H1 (cell line): ENCODE measurements at regions not wholly inside any gene's neighbourhood (a gene's known extent, or its start where the extent isn't known, plus 50 kb on each side); places are given as distances from the start of the nearest gene placed in this dataset.

ENCODE experiments used
- CHD2 ChIP-seq: IDR thresholded peaks from 2 replicates; pipeline ENCODE4 v1.6.1; 2012; ENCODE audit warnings: low read length, improper control_type of control experiment
- JUND ChIP-seq: IDR thresholded peaks from 2 replicates; pipeline ENCODE4 v1.6.1; 2011; ENCODE audit warnings: mild to moderate bottlenecking, improper control_type of control experiment, low read length
- KDM5A ChIP-seq: fragments of 200-600 bp; IDR thresholded peaks from 2 replicates; pipeline ENCODE4 v1.7.1; 2012; ENCODE audit warnings: mild to moderate bottlenecking, low read length, inconsistent platforms, mixed read lengths
- PHF8 ChIP-seq: fragments of 200-600 bp; sonication (generic); conservative IDR thresholded peaks from 2 replicates; pipeline ENCODE4 v1.7.1; 2012; ENCODE audit warnings: low read depth, mild to moderate bottlenecking, inconsistent platforms, low read length, moderate library complexity
- POLR2A ChIP-seq, 2 experiments: IDR thresholded peaks; 1 replicate in 1 of 2; 2 replicates in 1 of 2; pipeline ENCODE4 v1.6.1; 2011; ENCODE audit warnings: low read depth in 2 of 2, low read length in 2 of 2, mild to moderate bottlenecking in 2 of 2; ENCODE audit errors: control extremely low read depth in 1 of 2
- SIN3A ChIP-seq, 2 experiments: IDR thresholded peaks in 1 of 2; conservative IDR thresholded peaks in 1 of 2; 2 replicates each; pipeline ENCODE4 v1.6.1; 2011 to 2012; ENCODE audit warnings: low read length in 2 of 2, improper control_type of control experiment in 1 of 2, low read depth in 1 of 2, mild to moderate bottlenecking in 1 of 2
- SUZ12 ChIP-seq: fragments of 200-600 bp; sonication (generic); IDR thresholded peaks from 2 replicates; pipeline ENCODE4 v1.6.1; 2012; ENCODE audit warnings: mild to moderate bottlenecking, inconsistent platforms, low read length, moderate library complexity, mixed read lengths
- TF ChIP-seq, protein P1 (sequence below), 3 experiments: IDR thresholded peaks; 1 replicate in 2 of 3; 2 replicates in 1 of 3; pipeline versions ENCODE4 v1.5.1 to v1.6.1; 2011; ENCODE audit warnings: low read length in 3 of 3, mild to moderate bottlenecking in 3 of 3, inconsistent platforms in 2 of 3, low read depth in 1 of 3, moderate library complexity in 1 of 3; ENCODE audit not compliant: insufficient read depth in 1 of 3; ENCODE audit errors: control extremely low read depth in 1 of 3

DNA sequence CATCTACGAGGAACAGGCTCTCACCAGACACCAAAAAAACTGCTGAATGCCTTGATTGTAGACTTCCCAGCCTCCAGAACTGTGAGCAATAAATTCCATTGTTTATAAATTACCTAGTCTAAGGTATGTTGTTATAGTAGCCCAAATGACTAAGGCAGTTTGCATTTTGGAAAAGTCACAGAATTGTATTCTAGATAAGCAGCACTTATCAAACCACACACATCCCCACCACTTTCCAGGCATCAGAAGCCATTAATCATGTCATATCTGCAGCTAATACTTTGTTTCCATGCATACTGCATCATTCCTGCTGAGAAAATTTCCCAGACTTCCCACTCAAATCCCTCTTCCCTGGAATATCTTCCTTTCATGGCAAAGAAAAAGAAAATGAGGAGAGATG, 187.2 kb downstream of the INO80D start:
- TF ChIP-seq SIN3A (conservative IDR thresholded peaks at IDR 0.05 in 1 of 2, IDR thresholded peaks at IDR 0.05 in 1 of 2; ENCODE audit: low read depth in 1 of 2, low read length in 2 of 2) (no peak), POLR2A (IDR thresholded peaks at IDR 0.05; ENCODE audit: control extremely low read depth in 1 of 2, low read depth in 2 of 2, low read length in 2 of 2) (no peak), PHF8 (no peak), JUND (no peak), CHD2 (no peak), KDM5A (no peak), SUZ12 (no peak)
- TF ChIP-seq, protein P1, sequence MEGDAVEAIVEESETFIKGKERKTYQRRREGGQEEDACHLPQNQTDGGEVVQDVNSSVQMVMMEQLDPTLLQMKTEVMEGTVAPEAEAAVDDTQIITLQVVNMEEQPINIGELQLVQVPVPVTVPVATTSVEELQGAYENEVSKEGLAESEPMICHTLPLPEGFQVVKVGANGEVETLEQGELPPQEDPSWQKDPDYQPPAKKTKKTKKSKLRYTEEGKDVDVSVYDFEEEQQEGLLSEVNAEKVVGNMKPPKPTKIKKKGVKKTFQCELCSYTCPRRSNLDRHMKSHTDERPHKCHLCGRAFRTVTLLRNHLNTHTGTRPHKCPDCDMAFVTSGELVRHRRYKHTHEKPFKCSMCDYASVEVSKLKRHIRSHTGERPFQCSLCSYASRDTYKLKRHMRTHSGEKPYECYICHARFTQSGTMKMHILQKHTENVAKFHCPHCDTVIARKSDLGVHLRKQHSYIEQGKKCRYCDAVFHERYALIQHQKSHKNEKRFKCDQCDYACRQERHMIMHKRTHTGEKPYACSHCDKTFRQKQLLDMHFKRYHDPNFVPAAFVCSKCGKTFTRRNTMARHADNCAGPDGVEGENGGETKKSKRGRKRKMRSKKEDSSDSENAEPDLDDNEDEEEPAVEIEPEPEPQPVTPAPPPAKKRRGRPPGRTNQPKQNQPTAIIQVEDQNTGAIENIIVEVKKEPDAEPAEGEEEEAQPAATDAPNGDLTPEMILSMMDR (IDR thresholded peaks at IDR 0.05; ENCODE audit: control extremely low read depth in 1 of 3, insufficient read depth in 1 of 3, low read depth in 1 of 3, low read length in 3 of 3) = no peak
